Right cardiac atrium (tissue), 5 donors: ENCODE measurements at regions not wholly inside any gene's neighbourhood (a gene's known extent, or its start where the extent isn't known, plus 50 kb on each side); places are given as distances from the start of the nearest gene placed in this dataset.

Source experiments
- ATAC-seq, 2 donors: fragments of 200-7000 bp; cut with Tn5 transposase; one replicate each; pipeline versions ENCODE4 v1.8.0 to v1.9.1; 2020; ENCODE audit warnings: moderate library complexity in 2 of 2, mild to moderate bottlenecking in 1 of 2
- DNase-seq, 3 donors: peaks; one replicate each; pipeline ENCODE4 v3.0.0-alpha.2; 2020
- H3K27ac ChIP-seq: one replicate; pipeline ENCODE4 v1.5.1; 2013; ENCODE audit warnings: mild to moderate bottlenecking, low read length, control low read depth, moderate library complexity
- H3K27me3 ChIP-seq: one replicate; pipeline ENCODE4 v1.6.1; 2013; ENCODE audit not compliant: control insufficient read depth, insufficient read depth
- H3K4me1 ChIP-seq: one replicate; pipeline ENCODE4 v1.6.1; 2013; ENCODE audit warnings: low read length; ENCODE audit not compliant: control insufficient read depth, insufficient read depth
- H3K4me3 ChIP-seq: one replicate; pipeline ENCODE4 v1.5.1; 2013; ENCODE audit warnings: low read length, control low read depth
- H3K9me3 ChIP-seq: one replicate; pipeline ENCODE4 v1.6.1; 2013; ENCODE audit warnings: low read length; ENCODE audit not compliant: control insufficient read depth
- WGBS: extraction: QIAGEN DNeasy Blood & Tissue Kit; methylation state at CpG from one replicate; pipeline ENCODE4 v1.1.7; 2013; 5-methylcytosine and 5-hydroxymethylcytosine counted together
- intact Hi-C, 4 donors: fragments of 100-400 bp; cut with DNase I; formaldehyde crosslinking; loops; one replicate each; pipeline versions ENCODE4 v1.11.0 to v1.14.0; 2022 to 2023
- donor health status: healthy with polysubstance abuse.
- donor health status: DM: no; HTN: yes; CAD: no.
- donor health status: DM: no; HTN: no; CAD: no.
- donor health status: DM: no; HTN: yes; CAD: no; lungs with severe emphysema.
- donor health status: DM: yes; HTN: yes; CAD: no.

DNA sequence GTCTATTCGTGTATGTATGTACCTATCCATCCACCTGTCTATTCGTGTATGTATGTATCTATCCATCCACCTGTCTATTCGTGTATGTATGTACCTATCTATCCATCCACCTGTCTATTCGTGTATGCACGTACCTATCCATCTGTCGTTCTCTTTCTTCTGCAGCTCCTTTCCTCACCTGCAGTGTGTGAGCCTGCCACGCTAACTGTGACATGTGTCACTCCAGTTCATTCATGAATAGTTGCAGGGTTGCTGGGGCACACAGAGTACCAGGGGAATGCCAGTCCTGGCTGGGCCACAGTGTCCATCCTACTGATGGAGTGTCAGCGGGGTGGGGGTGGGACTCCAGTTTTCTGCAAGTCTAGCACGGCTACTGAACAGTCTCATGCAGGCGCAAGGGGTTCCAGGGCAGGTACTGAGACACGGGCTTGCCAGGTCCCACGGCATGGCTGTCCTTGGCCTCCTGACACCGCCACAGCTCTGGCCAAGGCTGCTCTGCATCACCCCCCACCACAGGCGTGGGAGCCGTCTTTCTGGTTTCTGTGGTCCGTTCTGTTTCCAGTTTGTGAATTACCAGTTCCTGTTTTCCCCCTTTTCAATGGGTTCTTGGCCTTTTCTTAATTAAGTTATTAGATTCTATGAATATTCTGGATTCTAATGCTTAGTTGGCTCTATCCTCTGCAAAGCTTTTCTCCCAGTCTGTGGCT is 88.8 kb upstream of the CLDN5 start:
- Histone ChIP-seq H3K27me3 (no peaks in the 10 kb centered on the region), H3K4me1 (no peaks in the 10 kb centered on the region), H3K9me3 (no peaks in the 10 kb centered on the region), H3K4me3 (no peak overlapping the region), H3K27ac (no peak overlapping the region)
- WGBS: 72% methylated on average over 16 of the region's 16 CpGs
- intact Hi-C loops: no loop called here
- no peak for ATAC-seq
- DNase-seq: no peak

DNA sequence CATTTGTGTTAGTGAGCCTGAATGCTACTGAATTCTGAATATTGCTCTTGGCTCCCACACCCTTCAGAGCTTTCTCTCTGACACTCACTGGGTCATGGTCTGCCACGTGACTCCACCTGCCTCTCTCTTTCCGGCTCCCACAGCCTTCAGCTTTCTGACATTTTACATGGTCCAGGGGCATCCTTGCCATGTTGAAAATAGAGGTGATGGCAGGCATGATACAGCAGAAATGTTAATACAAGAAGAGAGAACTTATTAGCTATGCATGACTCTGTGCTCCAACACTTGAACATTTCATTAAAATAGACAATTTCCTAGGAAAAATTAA is 90.3 kb upstream of the CLDN5 start:
- intact Hi-C loops: no loop called here
- no peaks in the 10 kb centered on the region for H3K27me3 ChIP-seq
- no peaks in the 10 kb centered on the region for H3K9me3 ChIP-seq
- H3K27ac ChIP-seq: no peak overlapping the region
- no peak for ATAC-seq
- 64% methylated on average over 2 of the region's 2 CpGs for WGBS
- no peaks in the 10 kb centered on the region for H3K4me1 ChIP-seq
- H3K4me3 ChIP-seq: no peak overlapping the region
- no peak for DNase-seq

DNA sequence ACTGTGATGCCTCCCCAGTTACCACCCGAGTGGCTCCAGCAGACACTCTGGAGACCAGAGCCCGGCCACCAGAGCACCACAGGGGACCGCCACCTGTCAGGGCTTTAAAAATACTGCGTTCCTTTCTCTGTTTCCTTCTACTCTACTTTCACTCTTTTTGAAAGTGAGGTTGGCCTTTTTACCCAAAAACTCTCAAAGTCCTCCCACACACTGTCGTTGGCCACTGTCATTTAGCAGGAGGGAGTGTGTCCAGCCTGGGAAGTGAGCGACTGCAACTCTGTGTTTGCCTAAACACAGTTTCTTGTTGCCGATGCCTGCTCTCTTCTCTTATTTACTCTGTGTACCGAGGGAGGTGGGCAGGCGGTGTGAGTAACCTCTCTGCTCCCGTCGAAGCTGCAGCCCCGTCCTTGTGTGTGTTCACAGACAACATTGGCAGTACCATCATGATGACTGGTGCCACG is 90.8 kb upstream of the CLDN5 start:
- intact Hi-C loops: no loop called here
- H3K4me1 ChIP-seq: no peaks in the 10 kb centered on the region
- DNase-seq (no peak), ATAC-seq (no peak)
- no peak overlapping the region for H3K27ac ChIP-seq
- WGBS: 66% methylated on average over 13 of the region's 13 CpGs
- no peaks in the 10 kb centered on the region for H3K27me3 ChIP-seq
- H3K4me3 ChIP-seq: no peak overlapping the region
- H3K9me3 ChIP-seq: no peaks in the 10 kb centered on the region

DNA sequence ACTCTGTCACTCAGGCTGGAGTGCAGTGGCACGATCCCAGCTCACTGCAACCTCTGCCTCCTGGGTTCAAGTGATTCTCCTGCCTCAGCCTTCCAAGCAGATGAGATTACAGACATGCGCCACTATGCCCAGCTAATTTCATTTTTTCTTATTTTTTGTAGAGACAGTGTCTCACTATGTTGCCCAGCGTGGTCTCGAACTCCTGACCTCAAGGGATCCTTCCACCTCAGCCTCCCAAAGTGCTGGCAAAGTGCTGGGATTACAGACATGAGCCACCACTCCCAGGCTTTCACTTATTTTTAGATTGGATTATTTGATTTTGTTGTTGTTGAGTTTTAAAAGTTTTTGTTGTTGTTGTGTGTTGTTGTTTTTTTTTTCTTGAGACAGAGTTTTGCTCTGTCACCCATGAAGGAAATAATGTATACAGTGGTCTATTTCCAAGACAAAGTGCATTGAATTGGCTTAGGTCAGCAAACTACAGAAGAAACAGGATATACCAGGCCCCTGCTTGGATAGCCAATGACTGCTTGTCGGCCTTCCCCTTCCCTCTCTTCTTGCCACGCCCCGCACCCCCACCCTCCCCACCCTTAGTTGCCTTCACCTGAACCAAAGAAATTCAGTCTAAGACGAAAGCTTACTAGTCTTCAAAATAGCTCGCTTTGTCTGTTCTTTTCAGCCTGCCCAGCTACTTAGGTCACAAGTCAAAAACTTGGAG is 91.8 kb upstream of the CLDN5 start:
- WGBS: 84% methylated on average over 9 of the region's 9 CpGs
- Histone ChIP-seq H3K9me3 (no peaks in the 10 kb centered on the region), H3K27me3 (no peaks in the 10 kb centered on the region), H3K4me1 (peaks cover 2% of the 10 kb centered on the region), H3K4me3 (no peak overlapping the region), H3K27ac (no peak overlapping the region)
- intact Hi-C loops: no loop called here
- DNase-seq (no peak), ATAC-seq (no peak)

DNA sequence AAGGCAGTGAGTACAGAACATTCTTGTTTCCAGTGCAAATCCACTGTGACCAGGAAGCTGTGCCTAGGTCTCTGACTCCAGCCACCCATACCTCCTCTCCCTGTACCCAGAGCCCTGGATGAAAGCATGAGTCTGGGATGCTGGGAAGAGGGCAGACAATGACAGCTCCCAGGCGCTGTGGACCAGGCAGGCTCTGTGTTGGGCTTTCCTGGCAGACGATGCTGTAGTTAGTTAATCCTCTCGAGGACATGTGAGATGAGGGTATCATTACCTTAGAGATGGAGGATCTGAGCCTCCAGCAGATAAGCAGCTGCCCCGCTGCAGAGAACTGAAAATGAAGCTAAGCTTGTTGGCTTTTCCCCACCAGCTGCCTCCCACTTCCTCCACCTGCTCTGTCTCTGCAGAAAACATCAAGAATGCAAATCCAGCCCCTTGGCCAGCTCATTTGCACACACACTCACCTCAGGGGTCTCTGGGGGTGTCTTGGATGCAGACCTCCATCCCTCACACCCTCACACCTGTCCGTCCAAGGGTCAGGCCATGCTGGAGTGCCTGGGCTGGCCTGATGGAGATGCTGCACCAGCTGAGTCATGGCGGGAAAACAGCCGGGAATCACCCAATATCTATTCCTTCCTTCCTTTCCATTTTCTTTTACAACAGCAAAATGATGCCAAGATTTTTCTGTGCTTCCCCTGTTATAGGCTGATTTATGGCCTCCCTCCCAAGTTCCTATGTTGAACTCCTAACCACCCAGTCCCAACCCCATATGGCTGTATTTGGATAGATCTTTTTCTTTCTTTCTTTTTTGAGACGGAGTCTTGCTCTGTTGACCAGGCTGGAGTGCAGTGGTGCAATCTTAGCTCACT is 94.9 kb upstream of the SEPTIN5 start:
- Histone ChIP-seq H3K9me3 (no peaks in the 10 kb centered on the region), H3K4me1 (peaks cover 6% of the 10 kb centered on the region), H3K27ac (no peak overlapping the region), H3K27me3 (no peaks in the 10 kb centered on the region), H3K4me3 (no peak overlapping the region)
- DNase-seq: no peak
- no peak for ATAC-seq
- WGBS: 62% methylated on average over 8 of the region's 8 CpGs
- intact Hi-C loops: loop anchor here in 2 of 4 donors (10.0 kb wide), 2 partner anchors 65 to 465 kb away; partner anchors contain the start of gene GSC2 (in 1 of the 2)

DNA sequence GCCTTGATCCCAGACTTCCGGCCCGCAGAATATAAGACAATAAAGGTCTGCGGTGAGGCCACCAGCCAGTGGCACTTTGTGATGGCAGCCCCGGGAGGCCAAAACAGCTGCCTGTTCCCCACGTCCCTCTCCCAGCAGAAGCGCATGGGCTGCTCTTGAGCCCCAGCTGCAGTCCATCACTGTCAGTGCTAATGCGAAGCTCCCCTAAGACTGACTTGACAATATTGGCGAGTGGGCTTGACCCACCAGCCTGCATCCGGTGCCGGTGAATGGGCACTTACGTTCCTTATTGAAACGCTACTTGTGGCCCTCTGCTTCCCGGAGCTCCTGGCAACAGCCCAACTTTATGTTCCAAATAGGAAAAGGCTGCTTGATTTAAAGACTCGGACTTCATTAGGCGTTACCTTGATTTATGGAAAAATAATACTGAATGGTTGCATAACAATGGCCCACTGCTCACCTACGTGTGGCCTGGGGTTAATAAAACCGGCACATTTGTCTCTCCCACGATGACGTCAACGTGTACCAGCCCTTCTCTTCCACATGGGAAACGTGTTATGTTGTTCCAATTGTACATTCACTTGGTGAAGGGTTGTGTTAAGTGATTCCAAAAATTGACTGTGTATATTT is 93.4 kb upstream of the SEPTIN5 start:
- H3K4me3 ChIP-seq: no peak overlapping the region
- ATAC-seq (peak; percentile 20 to 51), DNase-seq (no peak)
- WGBS: 44% methylated on average over 21 of the region's 21 CpGs
- H3K27ac ChIP-seq: no peak overlapping the region
- no peaks in the 10 kb centered on the region for H3K9me3 ChIP-seq
- intact Hi-C loops: loop anchor here in 2 of 4 donors (10.0 kb wide), 2 partner anchors 66 to 466 kb away; partner anchors contain the start of gene GSC2 (in 1 of the 2)
- H3K4me1 ChIP-seq: peaks cover 6% of the 10 kb centered on the region
- H3K27me3 ChIP-seq: no peaks in the 10 kb centered on the region

DNA sequence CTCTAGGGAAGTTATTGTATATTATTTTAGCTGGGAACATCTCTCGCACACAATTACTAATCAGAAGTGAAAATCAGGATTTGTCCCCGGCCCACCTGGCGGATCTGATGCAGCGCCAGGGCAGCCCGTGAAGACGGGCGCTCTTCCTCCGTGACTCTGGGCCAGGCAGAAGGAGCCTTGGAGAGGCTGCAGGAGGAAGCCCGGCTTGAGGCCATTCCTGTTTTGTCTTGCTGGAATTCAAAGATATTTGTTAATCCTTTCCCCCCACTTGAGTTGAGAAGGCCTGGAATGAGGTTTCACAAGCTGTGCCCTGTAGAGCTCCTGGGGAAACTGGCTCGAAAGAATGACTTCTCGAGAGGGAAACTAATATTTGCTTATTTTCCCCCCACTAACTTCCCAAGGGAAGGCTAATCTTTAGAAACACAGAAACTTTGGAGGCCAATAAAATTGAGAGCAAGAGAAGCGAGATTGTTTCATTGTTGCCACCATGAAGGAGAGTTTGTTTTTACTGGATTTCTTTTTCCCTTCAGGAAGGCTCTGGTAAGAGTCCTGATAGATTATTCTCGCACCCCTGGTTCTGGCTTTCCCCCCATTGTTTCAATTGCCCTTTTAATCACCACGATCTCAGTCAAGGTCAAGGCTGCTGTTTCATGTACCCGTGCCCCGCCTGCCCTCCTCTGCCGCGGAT is 92.8 kb upstream of the SEPTIN5 start:
- H3K27me3 ChIP-seq: no peaks in the 10 kb centered on the region
- peaks cover 6% of the 10 kb centered on the region for H3K4me1 ChIP-seq
- DNase-seq (no peak), ATAC-seq (peak in 1 of 2 donors; percentile 19)
- H3K27ac ChIP-seq: no peak overlapping the region
- intact Hi-C loops: loop anchor here in 2 of 4 donors (10.0 kb wide), 2 partner anchors 67 to 467 kb away; partner anchors contain the start of gene GSC2 (in 1 of the 2)
- no peaks in the 10 kb centered on the region for H3K9me3 ChIP-seq
- WGBS: 52% methylated on average over 18 of the region's 18 CpGs
- H3K4me3 ChIP-seq: no peak overlapping the region

DNA sequence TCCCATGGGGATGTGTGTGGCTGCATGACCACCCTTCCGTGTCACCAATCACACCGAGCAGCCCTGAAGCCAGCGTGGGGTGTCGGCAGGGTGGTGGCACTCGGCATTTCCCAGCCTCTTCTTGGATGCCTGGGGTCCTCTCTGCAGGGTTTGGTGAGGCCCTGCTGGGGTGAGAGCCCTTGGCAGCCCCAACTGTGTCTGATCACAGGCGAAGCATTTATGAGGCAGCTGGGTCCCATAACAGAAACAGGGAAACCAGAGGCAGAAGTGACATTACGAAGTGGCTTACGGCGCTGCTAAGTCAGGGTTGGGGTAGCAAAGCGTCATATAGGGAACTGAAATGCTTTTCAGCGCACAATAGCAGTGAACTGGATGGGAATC is 92.3 kb upstream of the SEPTIN5 start:
- H3K27ac ChIP-seq: no peak overlapping the region
- ATAC-seq (no peak), DNase-seq (no peak)
- intact Hi-C loops: loop anchor here in 2 of 4 donors (10.0 kb wide), 2 partner anchors 67 to 467 kb away; partner anchors contain the start of gene GSC2 (in 1 of the 2)
- no peaks in the 10 kb centered on the region for H3K27me3 ChIP-seq
- peaks cover 6% of the 10 kb centered on the region for H3K4me1 ChIP-seq
- WGBS: 74% methylated on average over 11 of the region's 11 CpGs
- H3K9me3 ChIP-seq: no peaks in the 10 kb centered on the region
- H3K4me3 ChIP-seq: no peak overlapping the region

DNA sequence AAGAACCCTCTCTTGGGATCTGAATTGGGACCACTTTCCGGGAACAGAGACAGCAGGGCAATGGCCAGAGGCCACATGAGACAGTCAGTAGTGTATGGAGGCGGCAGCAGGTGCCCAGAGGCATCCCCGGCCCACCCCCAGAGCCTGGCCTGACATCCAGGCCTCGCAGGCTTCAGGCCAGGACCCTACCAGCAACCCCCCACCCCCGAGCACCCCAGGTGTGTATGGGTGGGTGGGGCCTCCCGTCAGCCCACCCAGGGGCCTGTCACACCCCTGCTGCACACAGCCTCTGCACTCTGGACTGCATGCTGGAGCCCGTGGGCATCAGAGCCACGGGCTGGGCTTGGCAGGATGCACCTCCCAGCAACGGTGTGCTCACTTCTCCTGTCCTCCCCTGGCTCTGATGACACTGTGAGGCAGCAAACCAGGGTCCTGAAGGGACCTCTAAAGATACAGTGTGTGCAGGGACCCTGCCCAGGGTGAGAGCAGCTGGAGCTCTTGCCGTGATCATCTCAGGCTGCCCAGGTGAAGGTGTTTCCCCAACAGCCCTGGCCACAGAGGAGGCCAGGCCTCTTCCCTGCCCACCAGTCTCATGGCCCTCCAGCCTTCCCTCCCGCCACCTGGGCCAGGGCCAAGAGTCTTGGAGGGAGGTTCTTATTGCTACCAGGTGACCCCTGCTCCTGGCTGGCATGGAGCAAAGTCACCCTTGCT is 88.8 kb upstream of the SEPTIN5 start:
- H3K9me3 ChIP-seq: no peaks in the 10 kb centered on the region
- WGBS: 76% methylated on average over 11 of the region's 11 CpGs
- no peaks in the 10 kb centered on the region for H3K27me3 ChIP-seq
- H3K4me1 ChIP-seq: peaks cover 6% of the 10 kb centered on the region
- no peak for ATAC-seq
- intact Hi-C loops: loop anchor here in 2 of 4 donors (10.0 kb wide), 2 partner anchors 71 to 471 kb away; partner anchors contain the start of gene GSC2 (in 1 of the 2)
- H3K27ac ChIP-seq: no peak overlapping the region
- H3K4me3 ChIP-seq: no peak overlapping the region
- DNase-seq: no peak
